ENCODE measurements at regions not wholly inside any gene's neighbourhood (a gene's known extent, or its start where the extent isn't known, plus 50 kb on each side); places are given as distances from the start of the nearest gene placed in this dataset.

DNA sequence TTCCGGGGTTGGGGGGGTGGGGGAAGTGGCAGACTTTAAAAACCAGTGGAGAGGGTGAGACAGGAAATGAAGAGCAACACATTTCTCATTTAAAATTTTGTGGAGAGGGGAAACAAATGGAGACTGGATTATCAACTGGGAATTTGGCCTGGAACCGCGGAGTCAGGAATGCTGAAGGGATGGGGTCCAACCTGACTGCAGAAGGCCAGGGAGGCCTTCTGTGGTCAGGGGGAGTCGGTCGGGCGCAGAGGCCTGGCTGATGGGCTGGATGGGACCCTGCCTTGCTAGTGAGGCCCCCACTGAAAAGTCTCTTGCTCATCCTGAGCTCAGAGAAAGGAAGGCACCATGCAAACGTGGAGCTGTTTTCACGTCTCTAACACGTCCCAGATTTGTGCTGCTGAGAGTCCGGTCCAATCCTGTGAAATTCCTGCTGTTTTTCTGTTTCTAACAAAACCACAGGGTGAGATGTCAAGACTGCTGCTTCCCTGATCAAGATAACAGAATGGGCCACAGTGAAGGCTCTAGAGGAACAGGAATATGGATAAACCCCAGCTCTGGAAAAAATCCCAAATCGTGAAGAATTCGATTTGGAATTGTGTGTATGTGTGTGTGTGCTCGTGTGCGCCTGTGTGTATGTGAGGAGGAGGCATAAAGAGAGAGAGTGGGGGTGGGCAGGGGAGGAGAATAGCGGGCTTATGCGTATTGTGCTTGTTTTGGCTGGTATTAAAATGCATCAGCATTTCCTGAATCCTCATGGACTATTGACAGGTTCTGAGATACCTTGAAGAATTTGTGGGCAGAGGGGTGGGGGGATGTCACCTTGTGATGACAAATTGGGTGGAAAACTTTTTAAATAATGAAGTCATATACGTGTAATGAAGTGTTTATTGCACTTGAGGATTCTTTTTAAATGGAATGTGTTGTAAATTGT, 117.4 kb downstream of the NGF start:
- no peak overlapping the region for H3K4me3 ChIP-seq
- no peaks in the 10 kb centered on the region for H3K9me3 ChIP-seq
- no peak overlapping the region for H3K27ac ChIP-seq
- H3K27me3 ChIP-seq: no peaks in the 10 kb centered on the region
- H3K36me3 ChIP-seq: no peaks in the 10 kb centered on the region
- no peak for DNase-seq
- TF ChIP-seq POLR2AphosphoS5 (IDR thresholded peaks at IDR 0.05): no peak
- TF ChIP-seq, protein P1, sequence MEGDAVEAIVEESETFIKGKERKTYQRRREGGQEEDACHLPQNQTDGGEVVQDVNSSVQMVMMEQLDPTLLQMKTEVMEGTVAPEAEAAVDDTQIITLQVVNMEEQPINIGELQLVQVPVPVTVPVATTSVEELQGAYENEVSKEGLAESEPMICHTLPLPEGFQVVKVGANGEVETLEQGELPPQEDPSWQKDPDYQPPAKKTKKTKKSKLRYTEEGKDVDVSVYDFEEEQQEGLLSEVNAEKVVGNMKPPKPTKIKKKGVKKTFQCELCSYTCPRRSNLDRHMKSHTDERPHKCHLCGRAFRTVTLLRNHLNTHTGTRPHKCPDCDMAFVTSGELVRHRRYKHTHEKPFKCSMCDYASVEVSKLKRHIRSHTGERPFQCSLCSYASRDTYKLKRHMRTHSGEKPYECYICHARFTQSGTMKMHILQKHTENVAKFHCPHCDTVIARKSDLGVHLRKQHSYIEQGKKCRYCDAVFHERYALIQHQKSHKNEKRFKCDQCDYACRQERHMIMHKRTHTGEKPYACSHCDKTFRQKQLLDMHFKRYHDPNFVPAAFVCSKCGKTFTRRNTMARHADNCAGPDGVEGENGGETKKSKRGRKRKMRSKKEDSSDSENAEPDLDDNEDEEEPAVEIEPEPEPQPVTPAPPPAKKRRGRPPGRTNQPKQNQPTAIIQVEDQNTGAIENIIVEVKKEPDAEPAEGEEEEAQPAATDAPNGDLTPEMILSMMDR (IDR thresholded peaks at IDR 0.05): no peak
- TF ChIP-seq EP300 (IDR thresholded peaks at IDR 0.05; ENCODE audit: low read depth): no peak
- TF ChIP-seq POLR2A (IDR thresholded peaks at IDR 0.05): no peak
- no peaks in the 10 kb centered on the region for H3K4me1 ChIP-seq
- 81 to 82% methylated on average over 11 to 17 of the region's 17 CpGs for WGBS, 2 donors (ENCODE audit: low coverage in 1 of 2)
- in situ Hi-C loops (cut with MboI; ENCODE audit: low pct_ligation_motif_present in 1 of 4, low pct_unique_long_range_greater_than_20kb in 1 of 4, low sequenced_read_pairs in 3 of 4): no loop called here
- intact Hi-C loops (cut with DNase I; ENCODE audit: low total_unique reads): loop anchor here (5.0 kb wide), 1 partner anchor 1077 kb away; no protein-coding TSS in a partner anchor

- Histone ChIP-seq H3K27me3 (no peaks in the 10 kb centered on the region), H3K4me1 (no peaks in the 10 kb centered on the region), H3K9me3 (no peaks in the 10 kb centered on the region), H3K4me3 (no peak overlapping the region), H3K27ac (no peak overlapping the region), H3K36me3 (no peaks in the 10 kb centered on the region)
- no peak for TF ChIP-seq EP300 (IDR thresholded peaks at IDR 0.05; ENCODE audit: low read depth)
- DNase-seq: no peak
- 88% methylated on average over 6 of the region's 6 CpGs; no CpG with 5 or more reads in 1 of the 2 donors for WGBS, 2 donors (ENCODE audit: low coverage in 1 of 2)
- in situ Hi-C loops (cut with MboI; ENCODE audit: low pct_ligation_motif_present in 1 of 4, low pct_unique_long_range_greater_than_20kb in 1 of 4, low sequenced_read_pairs in 3 of 4) (no loop called here), intact Hi-C loops (cut with DNase I; ENCODE audit: low total_unique reads) (loop anchor here (5.0 kb wide), 1 partner anchor 1077 kb away; no protein-coding TSS in a partner anchor)
These were observed 118.1 kb downstream of the NGF start for GRCh38 chr1:115219927-115220326.

DNA sequence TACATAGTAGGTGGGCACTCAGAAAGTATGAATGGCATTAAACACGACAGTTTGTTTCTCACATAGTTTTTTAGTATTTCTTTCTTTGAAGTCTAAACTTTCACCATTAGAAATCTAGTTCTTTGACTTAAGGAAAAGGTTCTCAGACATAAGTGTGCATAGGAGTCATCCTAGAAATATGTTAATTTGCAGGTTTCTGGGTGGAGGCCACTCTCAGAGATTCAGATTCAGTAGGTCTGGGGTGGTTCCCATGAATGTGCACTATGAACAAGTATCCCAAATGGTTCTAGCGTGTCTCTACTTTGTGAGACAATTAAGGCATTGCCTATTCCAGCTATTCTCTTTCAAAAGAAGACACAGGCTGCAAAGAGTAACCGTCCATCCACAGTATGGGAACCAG, 119.3 kb downstream of the NGF start:
- Histone ChIP-seq H3K27ac (no peak overlapping the region), H3K4me1 (no peaks in the 10 kb centered on the region), H3K27me3 (no peaks in the 10 kb centered on the region), H3K4me3 (no peak overlapping the region), H3K9me3 (no peaks in the 10 kb centered on the region), H3K36me3 (no peaks in the 10 kb centered on the region)
- WGBS, 2 donors (ENCODE audit: low coverage in 1 of 2): 97% methylated on average over 3 of the region's 3 CpGs; no CpG with 5 or more reads in 1 of the 2 donors
- intact Hi-C loops (cut with DNase I; ENCODE audit: low total_unique reads) (no loop called here), in situ Hi-C loops (cut with MboI; ENCODE audit: low pct_ligation_motif_present in 1 of 4, low pct_unique_long_range_greater_than_20kb in 1 of 4, low sequenced_read_pairs in 3 of 4) (no loop called here)
- TF ChIP-seq POLR2A (IDR thresholded peaks at IDR 0.05): no peak
- TF ChIP-seq, protein P1 (IDR thresholded peaks at IDR 0.05): no peak
- TF ChIP-seq POLR2AphosphoS5 (IDR thresholded peaks at IDR 0.05): no peak
- TF ChIP-seq EP300 (IDR thresholded peaks at IDR 0.05; ENCODE audit: low read depth): no peak
- no peak for DNase-seq

DNA sequence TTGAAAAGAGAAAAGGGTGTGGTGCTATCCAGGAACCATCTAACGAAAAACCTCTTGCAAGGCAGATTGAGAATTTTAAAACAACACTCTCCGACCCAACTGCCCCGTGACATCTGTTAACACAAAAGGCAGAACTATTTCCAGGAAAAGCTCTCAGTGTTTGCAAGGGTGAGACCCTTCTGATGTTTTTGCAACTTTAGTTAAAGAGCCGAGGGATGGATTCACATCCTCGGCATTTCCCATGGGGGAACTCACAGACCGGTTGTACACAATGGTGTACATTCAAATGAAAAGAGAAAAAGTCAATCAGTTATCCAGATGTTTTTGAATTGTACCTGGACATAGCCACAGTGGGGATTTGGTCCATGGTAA, 120.0 kb downstream of the NGF start:
- Histone ChIP-seq H3K4me1 (no peaks in the 10 kb centered on the region), H3K9me3 (no peaks in the 10 kb centered on the region), H3K27ac (no peak overlapping the region), H3K27me3 (no peaks in the 10 kb centered on the region), H3K4me3 (no peak overlapping the region), H3K36me3 (no peaks in the 10 kb centered on the region)
- intact Hi-C loops (cut with DNase I; ENCODE audit: low total_unique reads) (no loop called here), in situ Hi-C loops (cut with MboI; ENCODE audit: low pct_ligation_motif_present in 1 of 4, low pct_unique_long_range_greater_than_20kb in 1 of 4, low sequenced_read_pairs in 3 of 4) (no loop called here)
- DNase-seq: no peak
- TF ChIP-seq, protein P1 (IDR thresholded peaks at IDR 0.05): no peak
- TF ChIP-seq POLR2AphosphoS5 (IDR thresholded peaks at IDR 0.05) (no peak), EP300 (IDR thresholded peaks at IDR 0.05; ENCODE audit: low read depth) (no peak), POLR2A (IDR thresholded peaks at IDR 0.05) (no peak)
- WGBS, 2 donors (ENCODE audit: low coverage in 1 of 2): 68 to 78% methylated on average over 6 of the region's 6 CpGs
